Fibroblast of skin of back (primary cell): ENCODE measurements at regions not wholly inside any gene's neighbourhood (a gene's known extent, or its start where the extent isn't known, plus 50 kb on each side); places are given as distances from the start of the nearest gene placed in this dataset.
"Not testable (repeated sequence)": the region's sequence is repeated elsewhere in the genome, so short reads cannot be mapped to it uniquely, and the experiment has no call there.

Source experiments
- DNase-seq: peaks from one replicate; pipeline ENCODE4 v3.0.0-alpha.2; 2013

GRCh38 chr4:26048378-26048882 is 134.4 kb downstream of the SMIM20 start:
- peak; percentile 93 for DNase-seq

- DNase-seq = no peak
Measured at GRCh38 chr4:26048950-26049349, 134.9 kb downstream of the SMIM20 start.

- no peak for DNase-seq
Measured at GRCh38 chr4:26049447-26049846, 135.4 kb downstream of the SMIM20 start.

DNA sequence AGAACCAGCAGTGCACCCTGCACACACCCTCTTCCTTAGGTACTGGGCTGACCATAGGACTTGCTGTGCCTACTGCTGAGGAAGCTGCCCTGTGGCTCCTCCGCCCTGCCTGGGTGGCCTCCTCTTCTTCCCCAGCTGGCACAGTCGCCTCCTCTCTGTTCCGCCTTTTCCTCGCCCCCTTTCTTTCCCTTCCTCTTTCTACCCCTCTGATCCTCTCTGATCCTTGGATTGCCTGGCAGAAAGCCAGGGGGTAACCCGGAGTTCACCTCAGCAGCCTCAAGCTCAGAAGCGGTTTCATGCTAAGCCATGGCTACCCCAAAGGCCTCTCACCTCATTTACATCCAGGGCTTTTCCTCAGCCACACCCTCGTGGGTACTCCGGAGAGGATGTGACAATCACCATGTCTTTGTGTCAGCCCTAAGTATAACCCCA is 136.2 kb downstream of the SMIM20 start:
- DNase-seq = no peak

GRCh38 chr4:26050671-26051070 is 136.7 kb downstream of the SMIM20 start:
- no peak for DNase-seq

GRCh38 chr4:26051240-26051639 is 137.2 kb downstream of the SMIM20 start:
- no peak for DNase-seq

- DNase-seq = peak; percentile 37
Measured at GRCh38 chr4:26052663-26053541, 138.9 kb downstream of the SMIM20 start.

GRCh38 chr4:26053761-26054160 is 139.7 kb downstream of the SMIM20 start:
- no peak for DNase-seq

GRCh38 chr4:26055855-26056254 is 141.8 kb downstream of the SMIM20 start:
- DNase-seq = no peak

DNA sequence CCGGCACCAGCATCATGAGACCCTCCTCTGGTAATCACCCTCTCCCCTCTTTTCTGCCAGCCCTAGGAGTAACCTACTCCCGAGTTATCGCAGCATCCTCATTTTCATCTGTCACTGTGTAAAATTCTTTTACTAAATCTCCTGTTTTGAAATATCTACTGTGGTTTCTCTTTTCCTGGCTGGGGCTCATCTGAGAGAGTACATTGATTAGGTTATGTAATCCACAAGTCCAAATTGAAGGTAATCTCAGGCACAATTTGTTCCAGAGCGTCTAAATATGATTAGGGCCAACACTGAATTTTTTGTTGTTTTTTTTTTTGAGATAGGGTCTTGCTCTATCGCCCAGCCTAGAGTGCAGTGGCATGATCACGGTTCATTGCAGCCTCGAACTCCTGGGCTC is 142.4 kb downstream of the SMIM20 start:
- no peak for DNase-seq

DNA sequence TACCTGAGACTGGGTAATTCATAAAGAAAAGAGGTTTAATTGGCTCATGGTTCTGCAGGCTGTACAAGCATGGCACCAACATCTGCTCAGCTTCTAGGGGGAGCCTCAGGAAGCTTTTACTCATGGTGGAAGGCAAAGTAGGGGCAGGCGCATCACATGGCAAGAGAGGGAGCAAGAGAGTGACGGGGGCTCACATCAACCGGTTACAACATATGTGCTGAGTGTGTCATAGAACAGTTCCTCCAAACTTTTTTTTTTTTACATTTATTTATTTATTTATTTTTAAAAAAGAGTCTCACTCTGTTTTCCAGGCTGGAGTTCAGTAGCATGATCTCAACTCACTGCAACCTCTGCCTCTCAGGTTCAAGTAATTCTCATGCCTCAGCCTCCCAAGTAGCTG is 143.8 kb downstream of the SMIM20 start:
- DNase-seq = not testable (repeated sequence)

GRCh38 chr4:26058537-26058936 is 144.5 kb downstream of the SMIM20 start:
- DNase-seq = peak; percentile 21

GRCh38 chr4:26059391-26060154 is 145.6 kb downstream of the SMIM20 start:
- no peak for DNase-seq

- peak; percentile 68 for DNase-seq
Measured at GRCh38 chr4:26060286-26060685, 146.3 kb downstream of the SMIM20 start.

DNA sequence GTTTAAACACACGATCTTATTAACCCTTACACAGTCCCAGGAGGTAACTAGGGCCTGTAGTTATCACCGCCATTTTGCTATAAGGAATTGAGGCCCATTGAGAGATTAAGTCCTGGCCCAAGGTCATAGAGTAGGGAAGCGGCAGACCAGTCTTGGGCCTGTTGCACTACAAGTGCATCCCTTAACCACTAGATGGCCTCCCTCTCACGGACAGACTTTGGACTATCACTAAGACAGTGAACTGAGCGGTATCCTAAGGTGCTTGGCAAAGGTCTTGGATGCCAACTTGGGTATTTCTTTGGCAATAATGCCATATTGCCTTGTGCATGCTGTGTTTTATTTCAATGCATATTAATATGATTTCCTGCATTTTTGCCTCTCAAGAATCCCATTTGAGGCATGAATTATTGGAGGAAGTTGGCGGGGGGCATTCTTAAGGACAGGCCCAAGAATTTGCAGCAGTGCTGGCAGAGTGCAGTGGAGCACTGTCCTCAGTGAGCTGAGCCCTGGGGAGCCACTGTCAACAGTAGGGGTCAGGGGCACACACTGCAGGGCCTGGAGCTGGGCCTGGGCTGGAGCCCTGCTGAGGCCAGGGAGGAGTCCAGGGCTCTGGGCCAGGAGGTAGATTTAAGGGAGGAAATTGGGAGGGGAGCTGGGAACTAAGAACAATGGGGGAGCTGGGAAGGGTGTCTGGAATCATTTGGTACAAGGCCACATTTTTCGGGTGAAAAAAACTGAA is 147.4 kb downstream of the SMIM20 start:
- DNase-seq = peak; percentile 50

- peak; percentile 74 for DNase-seq
Measured at GRCh38 chr4:26062215-26062614, 148.2 kb downstream of the SMIM20 start.

- not testable (repeated sequence) for DNase-seq
Measured at GRCh38 chr4:26064009-26064408, 150.0 kb downstream of the SMIM20 start.

DNA sequence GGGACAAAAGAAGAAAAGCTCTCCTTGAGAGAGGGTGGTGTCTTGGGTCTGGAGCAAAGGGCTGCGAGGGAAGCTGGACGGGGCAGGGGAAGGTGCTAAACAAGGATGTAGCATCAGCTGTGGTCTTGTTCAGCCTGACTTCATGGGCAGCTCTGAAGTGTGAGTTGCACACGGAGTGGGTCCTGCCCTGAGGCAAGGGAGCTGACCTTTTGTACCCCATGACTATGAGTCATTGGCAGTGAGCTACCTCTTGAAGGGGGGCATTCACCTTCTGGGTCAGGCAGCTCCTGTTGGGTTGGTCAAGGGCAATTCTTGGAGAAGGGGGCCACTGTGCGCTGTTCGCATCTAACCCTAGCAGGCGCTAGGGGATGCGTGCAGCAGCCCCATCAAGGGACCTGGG is 151.8 kb downstream of the SMIM20 start:
- no peak for DNase-seq

GRCh38 chr4:26067035-26067434 is 153.0 kb downstream of the SMIM20 start:
- no peak for DNase-seq

- peak; percentile 33 for DNase-seq
Measured at GRCh38 chr4:26069218-26069617, 155.2 kb downstream of the SMIM20 start.

GRCh38 chr4:26071688-26072087 is 157.7 kb downstream of the SMIM20 start:
- no peak for DNase-seq

DNA sequence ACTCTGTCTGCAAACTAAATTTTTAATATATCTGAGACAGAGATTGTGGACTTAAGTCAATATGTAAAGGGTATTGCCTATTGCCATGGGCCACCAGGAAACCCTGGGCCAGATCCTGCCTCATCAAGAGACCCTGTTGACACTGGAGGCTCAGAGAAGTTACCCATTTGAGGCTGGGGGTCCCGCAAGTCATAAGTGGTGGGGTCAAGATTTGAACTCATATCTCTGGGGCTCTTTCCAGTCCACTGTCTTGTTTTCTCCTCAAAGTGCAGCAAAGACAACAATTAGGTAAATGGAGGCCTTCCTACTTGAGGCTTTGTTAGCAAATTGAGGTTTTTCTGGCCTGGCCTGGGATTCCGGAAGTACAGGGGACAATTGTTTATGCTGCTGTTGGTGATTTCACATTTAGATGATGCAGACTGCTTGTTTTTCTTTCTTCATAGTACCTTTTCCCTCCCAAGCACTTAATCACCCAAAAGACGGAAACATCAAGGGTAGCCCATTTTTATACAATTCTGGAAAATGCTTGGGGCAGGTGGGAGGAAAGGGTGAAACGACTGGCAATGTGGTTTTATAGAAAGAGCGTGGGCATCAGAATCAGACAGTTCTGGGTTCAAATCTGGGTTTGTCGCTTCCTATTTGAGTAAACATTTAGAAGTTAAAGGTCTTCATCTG is 160.0 kb downstream of the SMIM20 start:
- no peak for DNase-seq
